ENCODE measurements at regions not wholly inside any gene's neighbourhood (a gene's known extent, or its start where the extent isn't known, plus 50 kb on each side); places are given as distances from the start of the nearest gene placed in this dataset.

DNA sequence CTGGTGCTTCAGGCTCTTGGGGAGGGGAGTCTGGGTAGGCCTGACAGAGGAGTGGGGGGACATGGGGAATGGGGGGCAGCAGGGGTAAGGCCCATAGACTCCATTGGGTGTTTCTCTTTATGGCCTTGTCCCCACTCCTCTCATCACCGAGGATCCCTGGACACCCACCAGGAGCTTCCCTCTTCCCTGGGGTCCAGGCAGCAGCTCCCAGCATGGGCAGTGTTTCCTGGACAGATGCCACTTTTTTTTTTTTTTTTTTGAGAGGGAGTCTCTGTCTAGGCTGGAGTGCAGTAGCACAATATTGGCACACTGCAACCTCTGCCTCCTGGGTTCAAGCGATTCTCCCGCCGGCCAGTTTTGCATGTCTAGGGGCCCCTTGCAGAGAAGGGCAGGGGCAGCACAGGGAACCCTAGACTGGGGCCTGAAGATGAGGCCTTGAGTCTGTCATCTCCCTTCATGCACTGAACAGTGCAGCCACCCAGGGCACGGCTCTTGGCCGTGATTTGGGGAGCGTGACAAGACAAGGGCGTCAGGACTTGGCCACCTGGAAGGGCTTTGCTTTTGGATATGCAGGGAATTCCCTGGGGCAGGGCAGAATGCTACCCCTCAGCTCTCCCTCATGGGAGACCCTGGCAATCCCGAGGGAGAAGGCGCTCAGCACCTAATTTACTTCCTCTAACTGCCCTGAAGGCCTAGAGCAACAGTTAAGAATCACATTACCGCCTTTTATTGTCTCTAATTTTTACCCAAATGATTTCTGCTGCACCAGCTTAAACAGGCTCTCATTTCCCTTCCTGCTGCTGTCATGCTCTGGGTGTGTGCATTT is 213.9 kb upstream of the ZNF536 start:
- no peaks in the 10 kb centered on the region for H3K9me3 ChIP-seq (ENCODE audit: control insufficient read depth, low read length)
- H3K9ac ChIP-seq (ENCODE audit: low read length) = no peak overlapping the region
- no peak for DNase-seq (ENCODE audit: low read depth)
- no peaks in the 10 kb centered on the region for H3K36me3 ChIP-seq (ENCODE audit: control insufficient read depth, insufficient read depth, low read length, severe bottlenecking)
- peaks cover 6% of the 10 kb centered on the region for H3K27me3 ChIP-seq (replicated peaks; ENCODE audit: control insufficient read depth, insufficient read depth, low read length)
- no peak overlapping the region for H3K4me3 ChIP-seq (ENCODE audit: low read length)
- no peaks in the 10 kb centered on the region for H3K4me1 ChIP-seq (ENCODE audit: control insufficient read depth, insufficient read depth, low read length)

DNA sequence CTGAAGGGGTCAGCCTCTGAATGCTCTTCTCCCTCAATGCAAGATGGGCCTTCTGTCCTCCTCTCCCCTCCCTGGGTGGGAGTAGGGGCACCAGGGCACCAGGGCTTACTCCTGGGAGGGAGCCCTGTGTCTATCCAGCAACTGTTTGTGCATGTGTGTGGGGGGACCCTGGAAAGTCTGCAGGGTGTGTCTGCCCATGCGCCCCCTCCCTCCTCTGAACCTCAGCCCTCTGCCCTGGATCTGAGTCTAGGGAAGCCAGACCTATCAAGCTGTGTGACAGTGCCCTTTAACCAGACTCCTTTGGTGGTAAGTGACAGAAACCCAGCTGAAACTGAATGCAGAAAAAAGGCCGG is 213.3 kb upstream of the ZNF536 start:
- peaks cover 4% of the 10 kb centered on the region for H3K27me3 ChIP-seq (replicated peaks; ENCODE audit: control insufficient read depth, insufficient read depth, low read length)
- no peak overlapping the region for H3K4me3 ChIP-seq (ENCODE audit: low read length)
- no peaks in the 10 kb centered on the region for H3K36me3 ChIP-seq (ENCODE audit: control insufficient read depth, insufficient read depth, low read length, severe bottlenecking)
- H3K9me3 ChIP-seq (ENCODE audit: control insufficient read depth, low read length) = no peaks in the 10 kb centered on the region
- H3K9ac ChIP-seq (ENCODE audit: low read length) = no peak overlapping the region
- no peaks in the 10 kb centered on the region for H3K4me1 ChIP-seq (ENCODE audit: control insufficient read depth, insufficient read depth, low read length)
- DNase-seq (ENCODE audit: low read depth) = no peak

DNA sequence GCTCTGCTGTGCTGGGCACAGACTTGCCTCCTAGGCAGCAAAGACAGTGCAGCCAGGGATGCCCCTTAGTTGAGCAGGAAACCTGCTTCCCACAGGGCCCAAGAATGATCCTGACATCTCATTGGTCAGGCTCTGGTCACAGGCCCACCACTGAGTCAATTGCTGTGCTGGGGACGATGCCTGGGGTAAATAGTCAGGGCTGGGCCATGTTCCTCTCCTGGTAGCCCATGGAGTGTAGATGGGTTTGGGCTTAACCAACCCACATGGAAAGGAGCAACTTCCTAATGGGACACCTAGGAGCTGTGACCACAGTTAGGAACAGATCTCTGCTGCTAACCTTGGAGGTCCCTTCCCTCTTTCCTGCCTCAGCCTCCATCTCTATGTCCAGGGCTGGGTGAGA is 212.5 kb upstream of the ZNF536 start:
- H3K36me3 ChIP-seq (ENCODE audit: control insufficient read depth, insufficient read depth, low read length, severe bottlenecking) = no peaks in the 10 kb centered on the region
- H3K9me3 ChIP-seq (ENCODE audit: control insufficient read depth, low read length) = no peaks in the 10 kb centered on the region
- no peak overlapping the region for H3K9ac ChIP-seq (ENCODE audit: low read length)
- DNase-seq (ENCODE audit: low read depth) = no peak
- H3K27me3 ChIP-seq (replicated peaks; ENCODE audit: control insufficient read depth, insufficient read depth, low read length) = peaks cover 4% of the 10 kb centered on the region
- H3K4me1 ChIP-seq (ENCODE audit: control insufficient read depth, insufficient read depth, low read length) = no peaks in the 10 kb centered on the region
- no peak overlapping the region for H3K4me3 ChIP-seq (ENCODE audit: low read length)

GRCh38 chr19:30160426-30160825 is 211.8 kb upstream of the ZNF536 start:
- no peaks in the 10 kb centered on the region for H3K9me3 ChIP-seq (ENCODE audit: control insufficient read depth, low read length)
- H3K36me3 ChIP-seq (ENCODE audit: control insufficient read depth, insufficient read depth, low read length, severe bottlenecking) = no peaks in the 10 kb centered on the region
- no peak overlapping the region for H3K4me3 ChIP-seq (ENCODE audit: low read length)
- no peak for DNase-seq (ENCODE audit: low read depth)
- no peaks in the 10 kb centered on the region for H3K4me1 ChIP-seq (ENCODE audit: control insufficient read depth, insufficient read depth, low read length)
- H3K9ac ChIP-seq (ENCODE audit: low read length) = no peak overlapping the region
- H3K27me3 ChIP-seq (replicated peaks; ENCODE audit: control insufficient read depth, insufficient read depth, low read length) = peaks cover 4% of the 10 kb centered on the region

- Histone ChIP-seq H3K9me3 (ENCODE audit: control insufficient read depth, low read length) (no peaks in the 10 kb centered on the region), H3K9ac (ENCODE audit: low read length) (no peak overlapping the region), H3K36me3 (ENCODE audit: control insufficient read depth, insufficient read depth, low read length, severe bottlenecking) (no peaks in the 10 kb centered on the region), H3K4me1 (ENCODE audit: control insufficient read depth, insufficient read depth, low read length) (no peaks in the 10 kb centered on the region), H3K4me3 (ENCODE audit: low read length) (no peak overlapping the region), H3K27me3 (replicated peaks; ENCODE audit: control insufficient read depth, insufficient read depth, low read length) (peaks cover 4% of the 10 kb centered on the region)
- DNase-seq (ENCODE audit: low read depth) = no peak
Measured at GRCh38 chr19:30161021-30161655, 211.0 kb upstream of the ZNF536 start.

GRCh38 chr19:30161770-30162169 is 210.4 kb upstream of the ZNF536 start:
- Histone ChIP-seq H3K36me3 (ENCODE audit: control insufficient read depth, insufficient read depth, low read length, severe bottlenecking) (no peaks in the 10 kb centered on the region), H3K4me3 (ENCODE audit: low read length) (no peak overlapping the region), H3K4me1 (ENCODE audit: control insufficient read depth, insufficient read depth, low read length) (no peaks in the 10 kb centered on the region), H3K9ac (ENCODE audit: low read length) (no peak overlapping the region), H3K9me3 (ENCODE audit: control insufficient read depth, low read length) (no peaks in the 10 kb centered on the region), H3K27me3 (replicated peaks; ENCODE audit: control insufficient read depth, insufficient read depth, low read length) (peaks cover 4% of the 10 kb centered on the region)
- DNase-seq (ENCODE audit: low read depth) = no peak

DNA sequence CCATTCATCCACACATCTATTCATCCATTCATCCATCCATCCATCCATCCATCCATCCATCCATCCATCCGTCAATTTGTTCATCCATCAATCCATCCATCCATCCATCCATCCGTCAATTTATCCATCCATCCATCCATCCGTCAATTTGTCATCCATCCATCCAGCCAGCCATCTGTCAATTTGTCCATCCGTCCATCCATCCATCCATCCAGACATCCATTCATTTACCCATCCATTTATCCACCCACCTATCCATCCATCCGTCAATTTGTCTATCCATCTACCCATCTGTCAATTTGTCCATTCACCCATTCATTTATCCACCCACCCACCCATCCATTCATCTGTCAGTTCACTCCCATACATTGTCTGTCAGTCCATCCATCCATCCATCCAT is 209.5 kb upstream of the ZNF536 start:
- Histone ChIP-seq H3K36me3 (ENCODE audit: control insufficient read depth, insufficient read depth, low read length, severe bottlenecking) (no peaks in the 10 kb centered on the region), H3K9me3 (ENCODE audit: control insufficient read depth, low read length) (no peaks in the 10 kb centered on the region), H3K4me1 (ENCODE audit: control insufficient read depth, insufficient read depth, low read length) (no peaks in the 10 kb centered on the region), H3K4me3 (ENCODE audit: low read length) (no peak overlapping the region), H3K9ac (ENCODE audit: low read length) (no peak overlapping the region), H3K27me3 (replicated peaks; ENCODE audit: control insufficient read depth, insufficient read depth, low read length) (peaks cover 4% of the 10 kb centered on the region)
- no peak for DNase-seq (ENCODE audit: low read depth)

- no peak overlapping the region for H3K9ac ChIP-seq (ENCODE audit: low read length)
- H3K27me3 ChIP-seq (replicated peaks; ENCODE audit: control insufficient read depth, insufficient read depth, low read length) = peaks cover 4% of the 10 kb centered on the region
- no peak for DNase-seq (ENCODE audit: low read depth)
- H3K4me3 ChIP-seq (ENCODE audit: low read length) = no peak overlapping the region
- no peaks in the 10 kb centered on the region for H3K9me3 ChIP-seq (ENCODE audit: control insufficient read depth, low read length)
- H3K36me3 ChIP-seq (ENCODE audit: control insufficient read depth, insufficient read depth, low read length, severe bottlenecking) = no peaks in the 10 kb centered on the region
- no peaks in the 10 kb centered on the region for H3K4me1 ChIP-seq (ENCODE audit: control insufficient read depth, insufficient read depth, low read length)
Measured at GRCh38 chr19:30163663-30164062, 208.5 kb upstream of the ZNF536 start.

GRCh38 chr19:30165228-30165813 is 206.9 kb upstream of the ZNF536 start:
- Histone ChIP-seq H3K4me3 (ENCODE audit: low read length) (no peak overlapping the region), H3K9me3 (ENCODE audit: control insufficient read depth, low read length) (no peaks in the 10 kb centered on the region), H3K9ac (ENCODE audit: low read length) (no peak overlapping the region), H3K36me3 (ENCODE audit: control insufficient read depth, insufficient read depth, low read length, severe bottlenecking) (no peaks in the 10 kb centered on the region), H3K4me1 (ENCODE audit: control insufficient read depth, insufficient read depth, low read length) (no peaks in the 10 kb centered on the region), H3K27me3 (replicated peaks; ENCODE audit: control insufficient read depth, insufficient read depth, low read length) (no peaks in the 10 kb centered on the region)
- DNase-seq (ENCODE audit: low read depth) = no peak

DNA sequence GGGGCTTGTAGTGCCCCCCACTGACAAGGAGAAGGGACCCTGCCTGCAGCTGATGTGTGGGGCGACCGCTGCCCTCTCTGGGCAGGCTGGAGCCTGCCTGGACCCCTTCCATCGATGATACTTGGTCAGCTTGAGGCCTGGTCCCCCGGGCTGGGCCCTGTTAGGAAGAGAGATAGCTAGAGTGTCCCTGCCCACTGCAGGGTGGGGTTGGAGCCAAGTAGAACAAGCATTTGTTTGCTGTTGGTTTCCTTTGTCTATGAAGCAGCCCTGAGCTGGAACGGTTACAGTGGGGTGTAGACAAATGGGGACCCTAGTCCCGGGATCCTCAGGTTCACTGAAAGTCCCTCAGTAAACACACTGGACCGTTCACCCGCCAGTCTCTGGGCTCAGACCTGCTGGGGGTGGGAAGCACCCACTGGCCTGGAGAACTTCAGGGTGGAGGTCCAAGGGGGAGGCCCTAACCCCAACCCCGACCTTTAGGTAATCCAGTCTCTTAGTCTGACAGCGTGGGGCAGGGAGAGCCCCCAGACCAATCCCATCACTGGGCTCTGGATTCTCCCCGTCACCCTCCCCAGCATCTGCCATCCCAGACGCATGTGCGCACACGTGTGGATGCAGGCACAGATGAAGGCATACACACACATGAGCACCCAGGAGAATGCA is 204.8 kb upstream of the ZNF536 start:
- H3K4me3 ChIP-seq (ENCODE audit: low read length) = no peak overlapping the region
- H3K36me3 ChIP-seq (ENCODE audit: control insufficient read depth, insufficient read depth, low read length, severe bottlenecking) = no peaks in the 10 kb centered on the region
- H3K27me3 ChIP-seq (replicated peaks; ENCODE audit: control insufficient read depth, insufficient read depth, low read length) = no peaks in the 10 kb centered on the region
- DNase-seq (ENCODE audit: low read depth) = no peak
- no peak overlapping the region for H3K9ac ChIP-seq (ENCODE audit: low read length)
- H3K4me1 ChIP-seq (ENCODE audit: control insufficient read depth, insufficient read depth, low read length) = no peaks in the 10 kb centered on the region
- H3K9me3 ChIP-seq (ENCODE audit: control insufficient read depth, low read length) = no peaks in the 10 kb centered on the region

- Histone ChIP-seq H3K27me3 (replicated peaks; ENCODE audit: control insufficient read depth, insufficient read depth, low read length) (no peaks in the 10 kb centered on the region), H3K36me3 (ENCODE audit: control insufficient read depth, insufficient read depth, low read length, severe bottlenecking) (no peaks in the 10 kb centered on the region), H3K9ac (ENCODE audit: low read length) (no peak overlapping the region), H3K4me1 (ENCODE audit: control insufficient read depth, insufficient read depth, low read length) (no peaks in the 10 kb centered on the region), H3K9me3 (ENCODE audit: control insufficient read depth, low read length) (no peaks in the 10 kb centered on the region), H3K4me3 (ENCODE audit: low read length) (no peak overlapping the region)
- DNase-seq (ENCODE audit: low read depth) = no peak
Measured at GRCh38 chr19:30167976-30168635, 204.1 kb upstream of the ZNF536 start.

Data from adipocyte (in vitro differentiated cells).